A549 (cell line): ENCODE measurements at regions not wholly inside any gene's neighbourhood (a gene's known extent, or its start where the extent isn't known, plus 50 kb on each side); places are given as distances from the start of the nearest gene placed in this dataset.
A peak's percentile ranks its signal among the peaks of the same experiment; 100 is the strongest.

Source experiments
- ATAC-seq, 2 experiments: fragments of 200-7000 bp in 1 of 2; fragments of >200 bp in 1 of 2; cut with Nextera tagmentation in 1 of 2; cut with Tn5 transposase in 1 of 2; 3 replicates each; pipeline versions ENCODE4 v1.8.0 to v1.9.1; 2018 to 2020; ENCODE audit warnings: mild to moderate bottlenecking in 1 of 2, moderate library complexity in 1 of 2
- CTCF ChIA-PET: fragments of 300-600 bp; sonication (Branson Sonifier 250); formaldehyde crosslinking; extraction: SDS; loops from one replicate; lab custom pipeline; 2021; ENCODE audit warnings: antibody characterized with exemption, inconsistent platforms; lab: Yijun Ruan, JAX
- POLR2A ChIA-PET: fragments of 350-600 bp; formaldehyde crosslinking; extraction: SDS; loops from one replicate; lab custom pipeline; 2021; ENCODE audit warnings: antibody characterized with exemption, inconsistent platforms; lab: Yijun Ruan, JAX
- DNase-seq, 2 experiments: peaks; one replicate each; pipeline versions ENCODE4 v3.0.0 to v3.0.0-alpha.2; 2011 to 2016; ENCODE audit warnings: low read depth in 1 of 2, low spot score in 1 of 2
- FAIRE-seq: peaks from 2 replicates; lab custom pipeline; 2011; peaks lifted over from hg19 to GRCh38; lab: Jason Lieb, UNC
- H3K27ac ChIP-seq, 2 experiments: fragments of >200 bp; sonication (Bioruptor Twin); formaldehyde crosslinking; 3 replicates each; pipeline ENCODE4 v1.5.1; 2016 to 2017
- H3K4me1 ChIP-seq: fragments of >200 bp; sonication (Bioruptor Twin); formaldehyde crosslinking; 3 replicates; pipeline ENCODE4 v1.6.1; 2016
- H3K4me2 ChIP-seq: fragments of >200 bp; sonication (Bioruptor Twin); formaldehyde crosslinking; 3 replicates; pipeline ENCODE4 v1.6.1; 2016
- H3K4me3 ChIP-seq: fragments of >200 bp; sonication (Bioruptor Twin); formaldehyde crosslinking; 3 replicates; pipeline ENCODE4 v1.5.1; 2016
- H3K9me3 ChIP-seq: fragments of >200 bp; sonication (Bioruptor Twin); formaldehyde crosslinking; 3 replicates; pipeline ENCODE4 v1.6.1; 2016
- CBX8 ChIP-seq: fragments of 200-600 bp; sonication (generic); IDR thresholded peaks from 2 replicates; pipeline ENCODE4 v1.6.1; 2016
- CHD2 ChIP-seq: fragments of 150-350 bp; IDR thresholded peaks from 2 replicates; pipeline ENCODE4 v1.6.1; 2014; ENCODE audit warnings: low read length; ENCODE audit not compliant: partially characterized antibody
- CHD4 ChIP-seq: fragments of 200-600 bp; sonication (generic); IDR thresholded peaks from 2 replicates; pipeline ENCODE4 v1.6.1; 2016; ENCODE audit warnings: antibody characterized with exemption, mild to moderate bottlenecking, borderline replicate concordance
- EHMT2 ChIP-seq: fragments of 200-600 bp; sonication (generic); IDR thresholded peaks from 2 replicates; pipeline ENCODE4 v1.6.1; 2016; ENCODE audit warnings: antibody characterized with exemption, low read depth, mild to moderate bottlenecking, moderate library complexity
- ESRRA ChIP-seq: fragments of 150-350 bp; IDR thresholded peaks from 2 replicates; pipeline ENCODE4 v1.6.1; 2014; ENCODE audit warnings: mild to moderate bottlenecking, low read length, borderline replicate concordance
- FOSB ChIP-seq: fragments of 250-450 bp; sonication (Bioruptor Pico); IDR thresholded peaks from 2 replicates; pipeline ENCODE4 v1.5.0; 2020; ENCODE audit warnings: mild to moderate bottlenecking, moderate library complexity
- FOSL2 ChIP-seq, 2 experiments: fragments of 450-650 bp in 1 of 2; fragments of >200 bp in 1 of 2; sonication (Bioruptor Twin) in 1 of 2; formaldehyde crosslinking; IDR thresholded peaks; 2 replicates each; pipeline versions ENCODE4 v1.5.0 to v1.6.1; 2016 to 2020; ENCODE audit warnings: mild to moderate bottlenecking in 1 of 2, moderate library complexity in 1 of 2
- FOXS1 ChIP-seq: fragments of 250-450 bp; sonication (Bioruptor Pico); IDR thresholded peaks from 2 replicates; pipeline ENCODE4 v1.5.0; 2020; ENCODE audit warnings: mild to moderate bottlenecking, moderate library complexity
- HOXA7 ChIP-seq: fragments of 250-450 bp; sonication (Bioruptor Pico); IDR thresholded peaks from 2 replicates; pipeline ENCODE4 v1.5.0; 2020; ENCODE audit warnings: mild to moderate bottlenecking, moderate library complexity
- JUN ChIP-seq, 2 experiments: fragments of >200 bp; sonication (Bioruptor Twin); formaldehyde crosslinking; IDR thresholded peaks; 2 replicates in 1 of 2; 3 replicates in 1 of 2; pipeline ENCODE4 v1.6.1; 2016 to 2017
- MAFK ChIP-seq: fragments of 450-650 bp; IDR thresholded peaks from 2 replicates; pipeline ENCODE4 v1.6.1; 2014; ENCODE audit not compliant: partially characterized antibody
- MAZ ChIP-seq: fragments of 150-350 bp; IDR thresholded peaks from 2 replicates; pipeline ENCODE4 v1.6.1; 2014; ENCODE audit warnings: antibody characterized with exemption, low read depth, low read length, borderline replicate concordance
- NFE2L2 ChIP-seq: fragments of 150-350 bp; conservative IDR thresholded peaks from 2 replicates; pipeline ENCODE4 v1.6.1; 2014; ENCODE audit warnings: low read length
- NPAS2 ChIP-seq: fragments of 250-450 bp; sonication (Bioruptor Pico); IDR thresholded peaks from 2 replicates; pipeline ENCODE4 v1.8.0; 2022; ENCODE audit warnings: mild to moderate bottlenecking, moderate library complexity, borderline replicate concordance
- PHF8 ChIP-seq: fragments of 200-600 bp; sonication (generic); IDR thresholded peaks from 2 replicates; pipeline ENCODE4 v1.6.1; 2016; ENCODE audit warnings: low read depth, mild to moderate bottlenecking, antibody characterized with exemption, moderate library complexity, borderline replicate concordance
- RAD21 ChIP-seq, 2 experiments: fragments of >200 bp in 1 of 2; sonication (Bioruptor Twin) in 1 of 2; formaldehyde crosslinking in 1 of 2; IDR thresholded peaks in 1 of 2; conservative IDR thresholded peaks in 1 of 2; 2 replicates in 1 of 2; 3 replicates in 1 of 2; pipeline ENCODE4 v1.6.1; 2012 to 2018; ENCODE audit warnings: inconsistent platforms in 1 of 2
- RCOR1 ChIP-seq: fragments of 150-350 bp; IDR thresholded peaks from 2 replicates; pipeline ENCODE4 v1.6.1; 2014; ENCODE audit warnings: antibody characterized with exemption, low read length, low read depth
- RFX5 ChIP-seq: fragments of 450-650 bp; IDR thresholded peaks from 2 replicates; pipeline ENCODE4 v1.7.1; 2014; ENCODE audit warnings: antibody characterized with exemption, mild to moderate bottlenecking, moderate library complexity
- SMC3 ChIP-seq: fragments of >200 bp; sonication (Bioruptor Twin); formaldehyde crosslinking; IDR thresholded peaks from 3 replicates; pipeline ENCODE4 v1.6.1; 2018; ENCODE audit warnings: inconsistent platforms
- TP53 ChIP-seq: fragments of 250-450 bp; sonication (Bioruptor Pico); IDR thresholded peaks from 2 replicates; pipeline ENCODE4 v1.5.0; 2021; ENCODE audit warnings: mild to moderate bottlenecking, moderate library complexity
- ZFP36 ChIP-seq: fragments of 450-650 bp; IDR thresholded peaks from 2 replicates; pipeline ENCODE4 v1.6.1; 2014; ENCODE audit warnings: borderline replicate concordance; ENCODE audit not compliant: partially characterized antibody
- ZNF302 ChIP-seq: fragments of 250-450 bp; sonication (Bioruptor Pico); IDR thresholded peaks from 2 replicates; pipeline ENCODE4 v1.9.0; 2021; ENCODE audit warnings: inconsistent platforms, mild to moderate bottlenecking, moderate library complexity
- WGBS: methylation state at CpG from one replicate; pipeline ENCODE4 v1.1.6; 2017; ENCODE audit errors: missing lambda C conversion rate; 5-methylcytosine and 5-hydroxymethylcytosine counted together
- TF ChIP-seq, protein P1 (sequence below): fragments of >200 bp; sonication (Bioruptor Twin); formaldehyde crosslinking; IDR thresholded peaks from 3 replicates; pipeline ENCODE4 v1.5.1; 2016
- TF ChIP-seq, protein P2 (sequence below): fragments of 250-450 bp; sonication (Bioruptor Pico); IDR thresholded peaks from 2 replicates; pipeline ENCODE4 v1.5.0; 2020; ENCODE audit warnings: low read depth, mild to moderate bottlenecking, moderate library complexity
- TF ChIP-seq, protein P3 (sequence below): fragments of 450-650 bp; IDR thresholded peaks from 2 replicates; pipeline ENCODE4 v1.6.1; 2014; ENCODE audit warnings: antibody characterized with exemption
- TF ChIP-seq, protein P4 (sequence below): fragments of >200 bp; sonication (Bioruptor Twin); formaldehyde crosslinking; IDR thresholded peaks from 2 replicates; pipeline ENCODE4 v1.6.1; 2016

DNA sequence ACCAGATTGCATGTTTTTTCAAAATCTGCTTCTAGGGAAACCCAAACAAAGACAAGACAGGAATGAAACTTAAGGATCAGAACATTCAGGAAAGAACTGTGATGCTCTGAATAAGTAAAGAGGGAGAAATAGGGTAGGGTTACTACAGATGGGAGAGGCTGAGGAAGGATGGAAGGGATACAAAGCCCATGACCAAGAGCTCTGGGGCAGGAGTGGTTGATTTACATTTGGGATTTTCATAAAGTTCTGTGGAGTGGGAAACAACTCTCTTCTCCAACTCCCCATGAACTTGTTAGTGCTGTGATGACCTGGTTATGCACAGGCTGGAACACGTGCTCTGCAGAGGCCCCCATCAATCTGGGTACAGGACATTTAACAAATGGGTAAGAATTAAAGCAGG, 216.0 kb upstream of the KLF14 start:
- H3K27ac ChIP-seq: peak overlapping the region in 1 of 2 experiments; percentile 47; a peak in 2 of 6 replicates
- DNase-seq: no peak
- no peak for ATAC-seq
- no peak overlapping the region for H3K4me2 ChIP-seq
- WGBS: 100% methylated on average over 1 of the region's 1 CpG
- no peak for FAIRE-seq
- peaks cover 61% of the 10 kb centered on the region for H3K4me1 ChIP-seq
- POLR2A ChIA-PET: interaction anchor here (1.0 kb wide), 1 partner anchor 36 kb away, joined by 3 read pairs; no protein-coding TSS in a partner anchor
- CTCF ChIA-PET: interaction anchor here (1.0 to 2.8 kb wide), 3 partner anchors 10 to 53 kb away, joined by 3 to 20 read pairs (median 13); no protein-coding TSS in a partner anchor
- no peak for TF ChIP-seq CHD2
- no peak for TF ChIP-seq TP53 (CRISPR knock-in tag)
- no peak for TF ChIP-seq NFE2L2
- no peak for TF ChIP-seq HOXA7
- TF ChIP-seq ZNF302 (CRISPR knock-in tag): no peak
- no peak for TF ChIP-seq RFX5
- no peak for TF ChIP-seq JUN (IDR thresholded peaks at IDR 0.05)
- TF ChIP-seq PHF8: no peak
- no peak for TF ChIP-seq MAZ
- TF ChIP-seq FOSL2 (IDR thresholded peaks at IDR 0.05): no peak
- TF ChIP-seq FOSL2 (CRISPR knock-in tag; IDR thresholded peaks at IDR 0.05): no peak
- TF ChIP-seq SMC3: no peak
- TF ChIP-seq RAD21 (conservative IDR thresholded peaks at IDR 0.05 in 1 of 2, IDR thresholded peaks at IDR 0.05 in 1 of 2): no peak
- TF ChIP-seq, protein P1, sequence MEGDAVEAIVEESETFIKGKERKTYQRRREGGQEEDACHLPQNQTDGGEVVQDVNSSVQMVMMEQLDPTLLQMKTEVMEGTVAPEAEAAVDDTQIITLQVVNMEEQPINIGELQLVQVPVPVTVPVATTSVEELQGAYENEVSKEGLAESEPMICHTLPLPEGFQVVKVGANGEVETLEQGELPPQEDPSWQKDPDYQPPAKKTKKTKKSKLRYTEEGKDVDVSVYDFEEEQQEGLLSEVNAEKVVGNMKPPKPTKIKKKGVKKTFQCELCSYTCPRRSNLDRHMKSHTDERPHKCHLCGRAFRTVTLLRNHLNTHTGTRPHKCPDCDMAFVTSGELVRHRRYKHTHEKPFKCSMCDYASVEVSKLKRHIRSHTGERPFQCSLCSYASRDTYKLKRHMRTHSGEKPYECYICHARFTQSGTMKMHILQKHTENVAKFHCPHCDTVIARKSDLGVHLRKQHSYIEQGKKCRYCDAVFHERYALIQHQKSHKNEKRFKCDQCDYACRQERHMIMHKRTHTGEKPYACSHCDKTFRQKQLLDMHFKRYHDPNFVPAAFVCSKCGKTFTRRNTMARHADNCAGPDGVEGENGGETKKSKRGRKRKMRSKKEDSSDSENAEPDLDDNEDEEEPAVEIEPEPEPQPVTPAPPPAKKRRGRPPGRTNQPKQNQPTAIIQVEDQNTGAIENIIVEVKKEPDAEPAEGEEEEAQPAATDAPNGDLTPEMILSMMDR: no peak
- no peak for TF ChIP-seq ZFP36
- TF ChIP-seq EHMT2: no peak
- TF ChIP-seq CBX8: no peak
- no peak for TF ChIP-seq FOXS1 (CRISPR knock-in tag)
- no peak for TF ChIP-seq NPAS2 (CRISPR knock-in tag)
- TF ChIP-seq, protein P2, sequence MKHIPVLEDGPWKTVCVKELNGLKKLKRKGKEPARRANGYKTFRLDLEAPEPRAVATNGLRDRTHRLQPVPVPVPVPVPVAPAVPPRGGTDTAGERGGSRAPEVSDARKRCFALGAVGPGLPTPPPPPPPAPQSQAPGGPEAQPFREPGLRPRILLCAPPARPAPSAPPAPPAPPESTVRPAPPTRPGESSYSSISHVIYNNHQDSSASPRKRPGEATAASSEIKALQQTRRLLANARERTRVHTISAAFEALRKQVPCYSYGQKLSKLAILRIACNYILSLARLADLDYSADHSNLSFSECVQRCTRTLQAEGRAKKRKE (CRISPR knock-in tag): no peak
- H3K9me3 ChIP-seq: no peaks in the 10 kb centered on the region
- no peak overlapping the region for H3K4me3 ChIP-seq

DNA sequence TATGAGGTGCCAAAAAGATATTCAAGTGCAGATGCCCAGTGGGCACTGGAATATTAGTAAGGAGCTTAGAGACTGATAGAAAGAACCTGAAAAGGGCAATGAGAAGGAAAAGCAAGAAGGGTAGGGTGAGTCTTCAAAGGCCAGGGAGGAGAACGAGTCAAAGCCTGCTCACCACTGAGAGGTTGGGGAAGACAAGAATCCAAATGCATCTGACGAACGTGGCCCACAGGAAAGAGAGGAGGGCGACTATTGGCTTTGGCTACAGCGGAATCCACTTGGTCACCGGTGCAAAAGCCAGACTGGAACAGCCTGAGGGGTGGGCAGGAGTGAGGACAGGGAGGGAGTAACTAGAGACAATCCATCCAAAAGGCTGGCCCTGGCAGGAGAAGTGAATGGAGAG, 216.7 kb upstream of the KLF14 start:
- no peaks in the 10 kb centered on the region for H3K9me3 ChIP-seq
- ChIA-PET CTCF (interaction anchor here (1.0 to 2.8 kb wide), 3 partner anchors 9 to 54 kb away, joined by 3 to 20 read pairs (median 13); no protein-coding TSS in a partner anchor), POLR2A (no interaction called here)
- 91% methylated on average over 6 of the region's 6 CpGs for WGBS
- FAIRE-seq (no peak), ATAC-seq (peak; percentile 15 to 32; a peak in 2 of 6 replicates)
- H3K4me3 ChIP-seq: no peak overlapping the region
- peak overlapping the region in 1 of 2 experiments; percentile 47; a peak in 3 of 6 replicates for H3K27ac ChIP-seq
- H3K4me1 ChIP-seq: peaks cover 61% of the 10 kb centered on the region
- TF ChIP-seq CHD4 (no peak), ESRRA (no peak), MAFK (no peak), JUN (IDR thresholded peaks at IDR 0.05) (no peak), RCOR1 (no peak), FOSB (CRISPR knock-in tag) (no peak), ZFP36 (no peak), NFE2L2 (no peak)
- TF ChIP-seq, protein P3, sequence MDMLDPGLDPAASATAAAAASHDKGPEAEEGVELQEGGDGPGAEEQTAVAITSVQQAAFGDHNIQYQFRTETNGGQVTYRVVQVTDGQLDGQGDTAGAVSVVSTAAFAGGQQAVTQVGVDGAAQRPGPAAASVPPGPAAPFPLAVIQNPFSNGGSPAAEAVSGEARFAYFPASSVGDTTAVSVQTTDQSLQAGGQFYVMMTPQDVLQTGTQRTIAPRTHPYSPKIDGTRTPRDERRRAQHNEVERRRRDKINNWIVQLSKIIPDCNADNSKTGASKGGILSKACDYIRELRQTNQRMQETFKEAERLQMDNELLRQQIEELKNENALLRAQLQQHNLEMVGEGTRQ: no peak
- TF ChIP-seq, protein P4, sequence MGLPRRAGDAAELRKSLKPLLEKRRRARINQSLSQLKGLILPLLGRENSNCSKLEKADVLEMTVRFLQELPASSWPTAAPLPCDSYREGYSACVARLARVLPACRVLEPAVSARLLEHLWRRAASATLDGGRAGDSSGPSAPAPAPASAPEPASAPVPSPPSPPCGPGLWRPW: no peak
- TF ChIP-seq, all 56 proteins: peak for 0
- no peak for DNase-seq
- H3K4me2 ChIP-seq: no peak overlapping the region
